ENCODE measurements at regions not wholly inside any gene's neighbourhood (a gene's known extent, or its start where the extent isn't known, plus 50 kb on each side); places are given as distances from the start of the nearest gene placed in this dataset.
"Not testable (repeated sequence)": the region's sequence is repeated elsewhere in the genome, so short reads cannot be mapped to it uniquely, and the experiment has no call there.

- ATAC-seq; BruUV-seq (replicated peaks); H3K79me2 ChIP-seq (ENCODE audit: control insufficient read depth, insufficient read depth, low read length); H3K36me3 ChIP-seq (ENCODE audit: control insufficient read depth, insufficient read depth, low read length); H3K9me3 ChIP-seq (replicated peaks; ENCODE audit: control insufficient read depth, insufficient read depth, low read depth, low read length); intact Hi-C loops (cut with micrococcal nuclease); DNase-seq (ENCODE audit: extremely low read depth in 1 of 4, low spot score in 3 of 4); H3K9me1 ChIP-seq (ENCODE audit: control insufficient read depth, insufficient read depth, low read length); CTCF ChIA-PET (ENCODE audit: low intra/inter-chr PET ratio); H3K27me3 ChIP-seq (ENCODE audit: control insufficient read depth in 2 of 2, insufficient read depth in 2 of 2, low read length in 2 of 2); POLR2A ChIA-PET; FAIRE-seq; H3K27ac ChIP-seq (ENCODE audit: extremely low read depth, low read depth, low read length); H3K9ac ChIP-seq (ENCODE audit: insufficient read depth in 1 of 2, low read depth in 2 of 2, low read length in 2 of 2); H3K4me2 ChIP-seq (ENCODE audit: insufficient read depth, low read length); H3K4me3 ChIP-seq; H3K4me1 ChIP-seq (replicated peaks in 1 of 2; ENCODE audit: control insufficient read depth in 2 of 2, insufficient read depth in 2 of 2, low read length in 2 of 2); H2AFZ ChIP-seq (ENCODE audit: low read depth, low read length); H4K20me1 ChIP-seq (replicated peaks; ENCODE audit: control insufficient read depth, insufficient read depth, low read length); in situ Hi-C loops (cut with MboI): not testable (repeated sequence)
- WGBS (ENCODE audit: insufficient coverage, low coverage, missing lambda C conversion rate) = 0% methylated on average over 2 of the region's 3 CpGs
Measured at GRCh38 chr20:12093797-12094190, 176.1 kb downstream of the BTBD3 start.

GRCh38 chr20:12095180-12095920, 177.7 kb downstream of the BTBD3 start:
- H3K9me1 ChIP-seq (ENCODE audit: control insufficient read depth, insufficient read depth, low read length) = no peaks in the 10 kb centered on the region
- H3K27me3 ChIP-seq (ENCODE audit: control insufficient read depth in 2 of 2, insufficient read depth in 2 of 2, low read length in 2 of 2) = no peaks in the 10 kb centered on the region
- no peak overlapping the region for H3K4me3 ChIP-seq
- ChIA-PET POLR2A (no interaction called here), CTCF (ENCODE audit: low intra/inter-chr PET ratio) (no interaction called here)
- H3K9ac ChIP-seq (ENCODE audit: insufficient read depth in 1 of 2, low read depth in 2 of 2, low read length in 2 of 2) = no peak overlapping the region
- H4K20me1 ChIP-seq (replicated peaks; ENCODE audit: control insufficient read depth, insufficient read depth, low read length) = no peaks in the 10 kb centered on the region
- no peaks in the 10 kb centered on the region for H3K36me3 ChIP-seq (ENCODE audit: control insufficient read depth, insufficient read depth, low read length)
- no TSS peak for BruUV-seq (replicated peaks)
- DNase-seq (ENCODE audit: extremely low read depth in 1 of 4, low spot score in 3 of 4) (no peak), ATAC-seq (no peak), FAIRE-seq (no peak)
- H3K4me1 ChIP-seq (replicated peaks in 1 of 2; ENCODE audit: control insufficient read depth in 2 of 2, insufficient read depth in 2 of 2, low read length in 2 of 2) = no peaks in the 10 kb centered on the region
- no peak overlapping the region for H3K4me2 ChIP-seq (ENCODE audit: insufficient read depth, low read length)
- H2AFZ ChIP-seq (ENCODE audit: low read depth, low read length) = no peak overlapping the region
- no peak overlapping the region for H3K27ac ChIP-seq (ENCODE audit: extremely low read depth, low read depth, low read length)
- no peaks in the 10 kb centered on the region for H3K79me2 ChIP-seq (ENCODE audit: control insufficient read depth, insufficient read depth, low read length)
- no peaks in the 10 kb centered on the region for H3K9me3 ChIP-seq (replicated peaks; ENCODE audit: control insufficient read depth, insufficient read depth, low read depth, low read length)
- in situ Hi-C loops (cut with MboI) = no loop called here
- intact Hi-C loops (cut with micrococcal nuclease) = no loop called here
- 3% methylated on average over 3 of the region's 5 CpGs for WGBS (ENCODE audit: insufficient coverage, low coverage, missing lambda C conversion rate)
- no peak for TF ChIP-seq AFF4 (CRISPR knock-in tag; IDR thresholded peaks at IDR 0.05)
- TF ChIP-seq TRIM28 (IDR thresholded peaks at IDR 0.05) = no peak
- no peak for TF ChIP-seq RAD21 (CRISPR knock-in tag; conservative IDR thresholded peaks at IDR 0.05 in 1 of 2, IDR thresholded peaks at IDR 0.05 in 1 of 2)
- TF ChIP-seq CREB5 (CRISPR knock-in tag; IDR thresholded peaks at IDR 0.05) = no peak
- no peak for TF ChIP-seq YBX1 (IDR thresholded peaks at IDR 0.05)
- TF ChIP-seq ZNF184 (CRISPR knock-in tag; IDR thresholded peaks at IDR 0.05) = no peak
- TF ChIP-seq HNRNPK (IDR thresholded peaks at IDR 0.05; ENCODE audit: low read depth, low read length, poor library complexity, severe bottlenecking) = no peak
- TF ChIP-seq ZC3H11A (IDR thresholded peaks at IDR 0.05; ENCODE audit: low read depth, low read length) = no peak
